Kidney (tissue), 13 donors: ENCODE measurements at regions not wholly inside any gene's neighbourhood (a gene's known extent, or its start where the extent isn't known, plus 50 kb on each side); places are given as distances from the start of the nearest gene placed in this dataset.

Experiments
- DNase-seq, 5 donors: peaks; one replicate each; pipeline ENCODE4 v3.0.0-alpha.2; 2013 to 2020
- FAIRE-seq: peaks from 2 replicates; lab custom pipeline; 2012; peaks lifted over from hg19 to GRCh38; lab: Jason Lieb, UNC
- H3K27ac ChIP-seq, 2 donors: one replicate each; pipeline ENCODE4 v1.7.0; 2013; ENCODE audit warnings: low read depth in 2 of 2, low read length in 2 of 2, inconsistent platforms in 1 of 2
- H3K27me3 ChIP-seq: one replicate; pipeline ENCODE4 v1.7.1; 2013; ENCODE audit warnings: low read length, inconsistent platforms; ENCODE audit not compliant: control insufficient read depth, insufficient read depth
- H3K36me3 ChIP-seq, 3 donors: one replicate each; pipeline versions ENCODE4 v1.7.0 to v1.7.1; 2013; ENCODE audit warnings: low read length in 3 of 3, control low read depth in 1 of 3, inconsistent platforms in 1 of 3; ENCODE audit not compliant: insufficient read depth in 3 of 3, control insufficient read depth in 2 of 3
- H3K4me1 ChIP-seq, 3 donors: one replicate each; pipeline versions ENCODE4 v1.7.0 to v1.7.1; 2013; ENCODE audit warnings: low read length in 3 of 3, inconsistent platforms in 1 of 3, low read depth in 1 of 3; ENCODE audit not compliant: control insufficient read depth in 2 of 3, insufficient read depth in 2 of 3
- H3K4me3 ChIP-seq, 3 donors: one replicate each; pipeline versions ENCODE4 v1.7.0 to v1.8.1; 2013; ENCODE audit warnings: low read length in 3 of 3, control low read depth in 1 of 3, inconsistent platforms in 1 of 3
- H3K9ac ChIP-seq, 3 donors: one replicate each; pipeline versions ENCODE4 v1.7.0 to v1.7.1; 2013; ENCODE audit warnings: low read length in 3 of 3, control low read depth in 1 of 3, inconsistent platforms in 1 of 3
- H3K9me3 ChIP-seq, 3 donors: one replicate each; pipeline versions ENCODE4 v1.7.0 to v1.7.1; 2013; ENCODE audit warnings: low read length in 3 of 3, control low read depth in 1 of 3, inconsistent platforms in 1 of 3; ENCODE audit not compliant: control insufficient read depth in 2 of 3, insufficient read depth in 1 of 3
- CTCF ChIP-seq: IDR thresholded peaks from 3 replicates; pipeline ENCODE4 v1.5.1; 2012; ENCODE audit warnings: mild to moderate bottlenecking, moderate library complexity, borderline replicate concordance; ENCODE audit not compliant: insufficient read depth; ENCODE audit errors: extremely low read depth
- intact Hi-C: fragments of 100-400 bp; cut with DNase I; formaldehyde crosslinking; loops from one replicate; pipeline ENCODE4 v1.11.1; 2022
- donor health status: control.
- donor health status: control.
- donor health status: control.
- donor health status: control.
- donor health status: control.
- donor health status: DM: yes; HTN: yes; CAD: no.
- donor health status: Normal renal cell carcinoma (clear cell type).

- intact Hi-C loops: no loop called here
- Histone ChIP-seq H3K9ac (peak overlapping the region in 1 of 3 donors; percentile 6), H3K4me1 (peaks cover 0 to 3% (median 0%) of the 10 kb centered on the region in 3 donors), H3K9me3 (no peaks in the 10 kb centered on the region), H3K27ac (no peak overlapping the region), H3K36me3 (no peaks in the 10 kb centered on the region), H3K27me3 (no peaks in the 10 kb centered on the region), H3K4me3 (peak overlapping the region; percentile 42 to 57 (median 52))
- TF ChIP-seq CTCF: no peak
- DNase-seq (peak in 2 of 5 donors; percentile 51 to 62), FAIRE-seq (no peak)
Observed at GRCh38 chr18:76588601-76589226, 93.7 kb upstream of the ZNF516 start.

GRCh38 chr18:76587879-76588271 lies 92.8 kb upstream of the ZNF516 start:
- Histone ChIP-seq H3K27me3 (no peaks in the 10 kb centered on the region), H3K4me3 (no peak overlapping the region), H3K4me1 (peaks cover 0 to 3% (median 0%) of the 10 kb centered on the region in 3 donors), H3K9ac (no peak overlapping the region), H3K9me3 (no peaks in the 10 kb centered on the region), H3K36me3 (no peaks in the 10 kb centered on the region), H3K27ac (no peak overlapping the region)
- TF ChIP-seq CTCF: no peak
- intact Hi-C loops: no loop called here
- FAIRE-seq (no peak), DNase-seq (no peak)

- Histone ChIP-seq H3K9me3 (no peaks in the 10 kb centered on the region), H3K27ac (no peak overlapping the region), H3K4me3 (no peak overlapping the region), H3K4me1 (peaks cover 0 to 3% (median 0%) of the 10 kb centered on the region in 3 donors), H3K9ac (no peak overlapping the region), H3K36me3 (no peaks in the 10 kb centered on the region), H3K27me3 (no peaks in the 10 kb centered on the region)
- no peak for TF ChIP-seq CTCF
- intact Hi-C loops: no loop called here
- no peak for FAIRE-seq
- DNase-seq: no peak
Observed at GRCh38 chr18:76587147-76587878, 92.3 kb upstream of the ZNF516 start.
